ENCODE measurements at regions not wholly inside any gene's neighbourhood (a gene's known extent, or its start where the extent isn't known, plus 50 kb on each side); places are given as distances from the start of the nearest gene placed in this dataset.

GRCh38 chr5:31048282-31049270 is 144.9 kb upstream of the CDH6 start:
- no peaks in the 10 kb centered on the region for H3K36me3 ChIP-seq (replicated peaks in 1 of 2; ENCODE audit: control insufficient read depth in 1 of 2, insufficient read depth in 2 of 2, low read length in 1 of 2)
- 36% methylated on average over 8 of the region's 8 CpGs for WGBS (ENCODE audit: low lambda C conversion rate)
- H2AFZ ChIP-seq (ENCODE audit: low read depth), result no peak overlapping the region
- no peak overlapping the region for H3K27ac ChIP-seq (ENCODE audit: low read depth in 2 of 2, low read length in 1 of 2)
- TF ChIP-seq EZH2phosphoT487 (IDR thresholded peaks at IDR 0.05; ENCODE audit: borderline replicate concordance, low read depth), result no peak
- no peak for TF ChIP-seq SMC3 (IDR thresholded peaks at IDR 0.05; ENCODE audit: low read depth, low read length)
- no peak for TF ChIP-seq NFIC (IDR thresholded peaks at IDR 0.05; ENCODE audit: borderline replicate concordance)
- TF ChIP-seq REST (IDR thresholded peaks at IDR 0.05; ENCODE audit: low read depth, low read length), result no peak
- TF ChIP-seq CHD2 (IDR thresholded peaks at IDR 0.05; ENCODE audit: low read length, partially characterized antibody), result no peak
- TF ChIP-seq USF2 (IDR thresholded peaks at IDR 0.05; ENCODE audit: borderline replicate concordance, low read depth, low read length), result no peak
- no peak for TF ChIP-seq TEAD4 (IDR thresholded peaks at IDR 0.05; ENCODE audit: borderline replicate concordance, insufficient read depth)
- no peak for TF ChIP-seq MEF2A (IDR thresholded peaks at IDR 0.05; ENCODE audit: borderline replicate concordance, low read depth)
- TF ChIP-seq ELF1 (IDR thresholded peaks at IDR 0.05), result no peak
- no peak for TF ChIP-seq USF1 (IDR thresholded peaks at IDR 0.05; ENCODE audit: borderline replicate concordance, low read depth)
- TF ChIP-seq RAD21 (IDR thresholded peaks at IDR 0.05; ENCODE audit: low read length), result no peak
- TF ChIP-seq RFX5 (IDR thresholded peaks at IDR 0.05; ENCODE audit: low read length), result no peak
- no peak for TF ChIP-seq FOXM1 (IDR thresholded peaks at IDR 0.05; ENCODE audit: low read depth)
- no peak for TF ChIP-seq POLR2AphosphoS5 (IDR thresholded peaks at IDR 0.05; ENCODE audit: low read depth, low read length)
- no peaks in the 10 kb centered on the region; a peak in 1 of 4 replicates for H3K4me1 ChIP-seq (ENCODE audit: control insufficient read depth in 1 of 2, insufficient read depth in 2 of 2, low read depth in 1 of 2, low read length in 1 of 2)
- no peak overlapping the region for H3K4me3 ChIP-seq (ENCODE audit: low read depth in 2 of 2, low read length in 1 of 2)
- no peaks in the 10 kb centered on the region for H3K27me3 ChIP-seq (ENCODE audit: insufficient read depth)
- H3F3A ChIP-seq (replicated peaks; ENCODE audit: insufficient read depth), result no peaks in the 10 kb centered on the region
- POLR2A ChIA-PET, result no interaction called here
- no peaks in the 10 kb centered on the region for H4K20me1 ChIP-seq (ENCODE audit: insufficient read depth)
- no peaks in the 10 kb centered on the region for H3K79me2 ChIP-seq (ENCODE audit: insufficient read depth)
- no peaks in the 10 kb centered on the region for H3K9me2 ChIP-seq
- H3K4me2 ChIP-seq, result no peak overlapping the region
- CTCF ChIA-PET, result no interaction called here
- no peak overlapping the region for H3K9ac ChIP-seq
- DNase-seq, result no peak
- no peaks in the 10 kb centered on the region for H3K9me3 ChIP-seq

Measured in SK-N-SH (cell line).